ENCODE measurements at regions not wholly inside any gene's neighbourhood (a gene's known extent, or its start where the extent isn't known, plus 50 kb on each side); places are given as distances from the start of the nearest gene placed in this dataset.

- no peak overlapping the region for H3K4me3 ChIP-seq (ENCODE audit: low read length)
- H3K9ac ChIP-seq (ENCODE audit: low read depth, low read length): no peak overlapping the region
- H3K36me3 ChIP-seq (ENCODE audit: insufficient read depth, low read depth, low read length): no peaks in the 10 kb centered on the region
- no peaks in the 10 kb centered on the region for H3K4me1 ChIP-seq (ENCODE audit: insufficient read depth, low read length)
- H3K9me3 ChIP-seq (ENCODE audit: insufficient read depth, low read depth, low read length): peaks cover 13% of the 10 kb centered on the region
- no peaks in the 10 kb centered on the region for H3K27me3 ChIP-seq (ENCODE audit: insufficient read depth, low read length)
- H3K27ac ChIP-seq (ENCODE audit: low read length): no peak overlapping the region
These were observed 208.0 kb upstream of the DMRT1 start for GRCh38 chr9:633461-633860.

DNA sequence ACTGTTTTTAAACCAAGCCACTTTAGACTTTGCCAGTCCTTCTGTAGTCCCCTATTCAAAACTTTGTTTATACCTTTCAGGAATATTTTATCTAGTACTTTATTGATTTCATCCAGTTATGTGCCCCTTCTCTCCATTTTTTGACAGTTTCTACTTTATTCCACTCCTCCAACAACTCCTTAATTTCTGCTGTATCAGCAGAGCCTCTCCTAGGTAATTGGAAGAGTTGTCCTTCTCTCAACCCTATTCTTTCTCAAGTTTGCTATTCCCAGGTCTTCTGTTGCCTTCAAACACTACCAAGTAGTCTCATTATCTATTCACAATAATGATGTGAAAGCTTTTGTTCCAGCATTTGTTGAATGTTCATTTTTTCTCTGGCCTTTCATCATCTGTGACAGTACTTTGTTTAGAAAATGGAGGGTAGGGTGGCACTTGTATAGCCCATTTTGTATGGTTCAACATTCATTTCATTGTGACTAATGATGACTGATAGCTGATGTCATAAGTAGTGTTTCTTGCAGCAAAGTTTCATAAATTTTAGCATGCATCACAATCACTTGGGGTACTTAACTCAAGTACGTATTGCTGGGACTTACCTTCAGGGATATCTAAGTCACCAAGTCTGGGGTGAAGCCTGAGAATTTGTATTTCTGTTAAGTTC is 204.4 kb upstream of the DMRT1 start:
- Histone ChIP-seq H3K4me3 (ENCODE audit: low read length) (no peak overlapping the region), H3K27ac (ENCODE audit: low read length) (no peak overlapping the region), H3K4me1 (ENCODE audit: insufficient read depth, low read length) (no peaks in the 10 kb centered on the region), H3K36me3 (ENCODE audit: insufficient read depth, low read depth, low read length) (no peaks in the 10 kb centered on the region), H3K27me3 (ENCODE audit: insufficient read depth, low read length) (no peaks in the 10 kb centered on the region), H3K9ac (ENCODE audit: low read depth, low read length) (no peak overlapping the region), H3K9me3 (ENCODE audit: insufficient read depth, low read depth, low read length) (peaks cover 13% of the 10 kb centered on the region)

- Histone ChIP-seq H3K4me3 (ENCODE audit: low read length) (no peak overlapping the region), H3K9me3 (ENCODE audit: insufficient read depth, low read depth, low read length) (peaks cover 13% of the 10 kb centered on the region), H3K4me1 (ENCODE audit: insufficient read depth, low read length) (no peaks in the 10 kb centered on the region), H3K27ac (ENCODE audit: low read length) (no peak overlapping the region), H3K36me3 (ENCODE audit: insufficient read depth, low read depth, low read length) (no peaks in the 10 kb centered on the region), H3K27me3 (ENCODE audit: insufficient read depth, low read length) (no peaks in the 10 kb centered on the region), H3K9ac (ENCODE audit: low read depth, low read length) (no peak overlapping the region)
These were observed 203.3 kb upstream of the DMRT1 start for GRCh38 chr9:638152-638551.

GRCh38 chr9:642014-642413 is 199.5 kb upstream of the DMRT1 start:
- H3K27ac ChIP-seq (ENCODE audit: low read length): no peak overlapping the region
- H3K9me3 ChIP-seq (ENCODE audit: insufficient read depth, low read depth, low read length): no peaks in the 10 kb centered on the region
- H3K36me3 ChIP-seq (ENCODE audit: insufficient read depth, low read depth, low read length): no peaks in the 10 kb centered on the region
- H3K27me3 ChIP-seq (ENCODE audit: insufficient read depth, low read length): no peaks in the 10 kb centered on the region
- H3K4me3 ChIP-seq (ENCODE audit: low read length): no peak overlapping the region
- H3K9ac ChIP-seq (ENCODE audit: low read depth, low read length): no peak overlapping the region
- no peaks in the 10 kb centered on the region for H3K4me1 ChIP-seq (ENCODE audit: insufficient read depth, low read length)

- no peak overlapping the region for H3K27ac ChIP-seq (ENCODE audit: low read length)
- no peak overlapping the region for H3K9ac ChIP-seq (ENCODE audit: low read depth, low read length)
- H3K9me3 ChIP-seq (ENCODE audit: insufficient read depth, low read depth, low read length): no peaks in the 10 kb centered on the region
- no peaks in the 10 kb centered on the region for H3K36me3 ChIP-seq (ENCODE audit: insufficient read depth, low read depth, low read length)
- no peaks in the 10 kb centered on the region for H3K27me3 ChIP-seq (ENCODE audit: insufficient read depth, low read length)
- H3K4me1 ChIP-seq (ENCODE audit: insufficient read depth, low read length): 0 out of 2 replicates have a peak, but pooled peaks cover 3% of the 10 kb centered on the region
- H3K4me3 ChIP-seq (ENCODE audit: low read length): no peak overlapping the region
These were observed 197.5 kb upstream of the DMRT1 start for GRCh38 chr9:643966-644365.

- no peak overlapping the region for H3K9ac ChIP-seq (ENCODE audit: low read depth, low read length)
- no peak overlapping the region for H3K4me3 ChIP-seq (ENCODE audit: low read length)
- H3K27ac ChIP-seq (ENCODE audit: low read length): no peak overlapping the region
- H3K4me1 ChIP-seq (ENCODE audit: insufficient read depth, low read length): peaks cover 29% of the 10 kb centered on the region
- H3K9me3 ChIP-seq (ENCODE audit: insufficient read depth, low read depth, low read length): no peaks in the 10 kb centered on the region
- H3K36me3 ChIP-seq (ENCODE audit: insufficient read depth, low read depth, low read length): no peaks in the 10 kb centered on the region
- 0 out of 2 replicates have a peak, but pooled peaks cover 4% of the 10 kb centered on the region for H3K27me3 ChIP-seq (ENCODE audit: insufficient read depth, low read length)
These were observed 194.0 kb upstream of the DMRT1 start for GRCh38 chr9:647522-647921.

GRCh38 chr9:649128-650074 is 192.1 kb upstream of the DMRT1 start:
- H3K4me1 ChIP-seq (ENCODE audit: insufficient read depth, low read length): peaks cover 38% of the 10 kb centered on the region
- peak overlapping the region; percentile 33; the same call in 1 of the 2 replicates for H3K4me3 ChIP-seq (ENCODE audit: low read length)
- H3K9me3 ChIP-seq (ENCODE audit: insufficient read depth, low read depth, low read length): no peaks in the 10 kb centered on the region
- H3K27me3 ChIP-seq (ENCODE audit: insufficient read depth, low read length): 0 out of 2 replicates have a peak, but pooled peaks cover 4% of the 10 kb centered on the region
- no peak overlapping the region for H3K9ac ChIP-seq (ENCODE audit: low read depth, low read length)
- no peaks in the 10 kb centered on the region for H3K36me3 ChIP-seq (ENCODE audit: insufficient read depth, low read depth, low read length)
- H3K27ac ChIP-seq (ENCODE audit: low read length): no peak overlapping the region

GRCh38 chr9:650362-650761 is 191.1 kb upstream of the DMRT1 start:
- no peaks in the 10 kb centered on the region for H3K36me3 ChIP-seq (ENCODE audit: insufficient read depth, low read depth, low read length)
- H3K9ac ChIP-seq (ENCODE audit: low read depth, low read length): no peak overlapping the region
- H3K4me1 ChIP-seq (ENCODE audit: insufficient read depth, low read length): peaks cover 38% of the 10 kb centered on the region
- 0 out of 2 replicates have a peak, but pooled peaks cover 4% of the 10 kb centered on the region for H3K27me3 ChIP-seq (ENCODE audit: insufficient read depth, low read length)
- H3K27ac ChIP-seq (ENCODE audit: low read length): no peak overlapping the region
- no peaks in the 10 kb centered on the region for H3K9me3 ChIP-seq (ENCODE audit: insufficient read depth, low read depth, low read length)
- H3K4me3 ChIP-seq (ENCODE audit: low read length): peak overlapping the region; percentile 33; the same call in 1 of the 2 replicates

DNA sequence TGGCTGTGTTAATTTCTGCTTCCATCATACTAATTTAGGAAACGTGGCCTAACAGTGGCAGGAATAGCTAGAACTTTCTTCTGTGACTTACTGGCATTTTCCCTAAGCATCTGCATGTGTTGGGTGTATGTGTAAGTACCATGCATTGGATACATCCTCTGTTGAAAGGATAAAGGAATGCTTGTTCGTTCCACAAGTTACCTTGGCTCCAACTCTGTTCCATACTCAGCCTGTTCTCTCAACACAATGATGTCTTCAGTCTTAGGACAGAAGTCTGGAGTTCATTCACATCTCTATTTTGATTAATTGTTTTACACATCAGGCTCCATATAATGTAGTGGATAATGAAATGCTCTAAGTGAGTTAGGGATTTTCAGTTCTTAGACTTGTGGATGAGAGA is 190.1 kb upstream of the DMRT1 start:
- peaks cover 42% of the 10 kb centered on the region for H3K4me1 ChIP-seq (ENCODE audit: insufficient read depth, low read length)
- H3K4me3 ChIP-seq (ENCODE audit: low read length): no peak overlapping the region
- no peak overlapping the region for H3K27ac ChIP-seq (ENCODE audit: low read length)

DNA sequence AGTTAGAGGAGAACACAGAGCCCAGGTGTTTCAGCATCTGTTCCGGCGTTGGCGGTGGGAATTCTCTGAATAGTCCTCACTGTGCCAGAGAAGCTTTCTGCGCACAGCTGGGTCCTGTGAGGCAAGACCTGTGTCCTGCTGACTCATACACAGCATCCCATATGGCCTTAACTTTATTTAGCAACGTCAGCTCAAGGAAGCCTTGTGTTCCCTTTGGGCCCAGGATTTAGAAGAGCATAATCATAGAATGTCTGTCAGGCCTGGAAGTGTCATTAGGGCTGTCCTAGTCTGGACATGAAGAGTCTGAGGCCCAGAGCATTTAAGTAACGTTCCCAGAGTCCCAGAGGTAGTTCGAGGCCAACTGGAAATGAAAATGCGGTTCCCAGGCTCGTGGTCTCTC is 188.6 kb upstream of the DMRT1 start:
- Histone ChIP-seq H3K36me3 (ENCODE audit: insufficient read depth, low read depth, low read length) (no peaks in the 10 kb centered on the region), H3K4me1 (ENCODE audit: insufficient read depth, low read length) (peaks cover 42% of the 10 kb centered on the region), H3K9me3 (ENCODE audit: insufficient read depth, low read depth, low read length) (no peaks in the 10 kb centered on the region), H3K9ac (ENCODE audit: low read depth, low read length) (no peak overlapping the region), H3K27me3 (ENCODE audit: insufficient read depth, low read length) (0 out of 2 replicates have a peak, but pooled peaks cover 4% of the 10 kb centered on the region), H3K4me3 (ENCODE audit: low read length) (no peak overlapping the region), H3K27ac (ENCODE audit: low read length) (no peak overlapping the region)

More for the DNA sequence above, 190.1 kb upstream of the DMRT1 start:
- Histone ChIP-seq H3K9me3 (ENCODE audit: insufficient read depth, low read depth, low read length) (no peaks in the 10 kb centered on the region), H3K9ac (ENCODE audit: low read depth, low read length) (no peak overlapping the region), H3K36me3 (ENCODE audit: insufficient read depth, low read depth, low read length) (no peaks in the 10 kb centered on the region), H3K27me3 (ENCODE audit: insufficient read depth, low read length) (0 out of 2 replicates have a peak, but pooled peaks cover 4% of the 10 kb centered on the region)

DNA sequence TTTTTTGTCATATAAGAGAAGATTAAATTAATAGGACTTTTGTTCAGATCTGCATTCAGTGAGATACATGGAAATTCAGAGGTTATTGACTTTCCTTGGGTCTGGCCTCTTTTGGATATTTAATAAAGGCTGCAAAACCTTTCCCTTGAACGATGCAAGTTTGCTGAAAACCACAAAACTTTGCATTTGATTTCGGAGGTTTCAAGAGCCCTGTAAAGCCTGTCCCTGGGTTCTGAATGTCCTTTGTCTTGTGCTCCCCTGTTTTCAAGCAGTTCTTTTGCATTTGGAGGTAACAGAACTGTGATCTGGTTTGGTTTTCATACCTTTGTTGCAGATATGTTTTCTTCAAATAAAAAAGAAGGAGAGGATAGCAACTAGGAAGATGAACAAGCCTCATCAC is 188.1 kb upstream of the DMRT1 start:
- Histone ChIP-seq H3K27me3 (ENCODE audit: insufficient read depth, low read length) (0 out of 2 replicates have a peak, but pooled peaks cover 4% of the 10 kb centered on the region), H3K4me1 (ENCODE audit: insufficient read depth, low read length) (peaks cover 42% of the 10 kb centered on the region), H3K27ac (ENCODE audit: low read length) (no peak overlapping the region), H3K9me3 (ENCODE audit: insufficient read depth, low read depth, low read length) (no peaks in the 10 kb centered on the region), H3K9ac (ENCODE audit: low read depth, low read length) (no peak overlapping the region), H3K36me3 (ENCODE audit: insufficient read depth, low read depth, low read length) (no peaks in the 10 kb centered on the region), H3K4me3 (ENCODE audit: low read length) (no peak overlapping the region)
